Activated naive CD4-positive, alpha-beta T cell treated with anti-CD3 and anti-CD28 coated beads, Interleukin-2, amount 50 U/mL, for 72 hours (primary cell): ENCODE measurements at regions not wholly inside any gene's neighbourhood (a gene's known extent, or its start where the extent isn't known, plus 50 kb on each side); places are given as distances from the start of the nearest gene placed in this dataset.
"Not testable (repeated sequence)": the region's sequence is repeated elsewhere in the genome, so short reads cannot be mapped to it uniquely, and the experiment has no call there.

Experiments used
- ATAC-seq, 2 donors: fragments of 150-1000 bp; cut with Tn5 transposase; 2 replicates each; pipeline ENCODE4 v1.10.0; 2021; ENCODE audit warnings: mild to moderate bottlenecking in 2 of 2, moderate library complexity in 2 of 2
- DNase-seq, 2 donors: peaks; one replicate each; pipeline ENCODE4 v3.0.0; 2021 to 2022; ENCODE audit warnings: low spot score in 2 of 2
- H3K27ac Mint-ChIP-seq, 2 donors: one replicate each; pipeline ENCODE4 v1.8.0; 2022; ENCODE audit warnings: mild to moderate bottlenecking in 2 of 2, mixed read lengths in 2 of 2
- H3K36me3 Mint-ChIP-seq, 2 donors: one replicate each; pipeline ENCODE4 v1.8.0; 2022; ENCODE audit warnings: mixed read lengths in 2 of 2
- H3K9me3 Mint-ChIP-seq, 2 donors: one replicate each; pipeline ENCODE4 v1.8.0; 2022; ENCODE audit warnings: mixed read lengths in 2 of 2

- H3K36me3 Mint-ChIP-seq, H3K27ac Mint-ChIP-seq, ATAC-seq, DNase-seq: not testable (repeated sequence)
- peaks cover 26 to 27% of the 10 kb centered on the region in 2 donors for H3K9me3 Mint-ChIP-seq
Observed at GRCh38 chr7:68714135-68714534, 884.1 kb upstream of the AUTS2 start.

GRCh38 chr7:68715907-68716306, 882.4 kb upstream of the AUTS2 start:
- peaks cover 18% of the 10 kb centered on the region in 2 donors for H3K9me3 Mint-ChIP-seq
- peaks cover 0 to 5% of the 10 kb centered on the region in 2 donors for H3K36me3 Mint-ChIP-seq
- no peak for DNase-seq
- ATAC-seq = no peak
- H3K27ac Mint-ChIP-seq = no peak overlapping the region

- Mint-ChIP-seq H3K9me3 (peaks cover 13 to 14% of the 10 kb centered on the region in 2 donors), H3K36me3 (peaks cover 0 to 5% of the 10 kb centered on the region in 2 donors), H3K27ac (no peak overlapping the region)
- DNase-seq = no peak
- no peak for ATAC-seq
Observed at GRCh38 chr7:68717176-68717575, 881.1 kb upstream of the AUTS2 start.

- ATAC-seq = no peak
Observed at GRCh38 chr7:68718097-68718551, 880.2 kb upstream of the AUTS2 start.

GRCh38 chr7:68720697-68721096, 877.6 kb upstream of the AUTS2 start:
- H3K36me3 Mint-ChIP-seq = peaks cover 0 to 10% of the 10 kb centered on the region in 2 donors
- no peak for DNase-seq
- ATAC-seq = no peak
- H3K27ac Mint-ChIP-seq = no peak overlapping the region
- peaks cover 11 to 19% of the 10 kb centered on the region in 2 donors for H3K9me3 Mint-ChIP-seq

More at GRCh38 chr7:68718097-68718551, 880.2 kb upstream of the AUTS2 start:
- no peak for DNase-seq
- no peak overlapping the region for H3K27ac Mint-ChIP-seq
- H3K9me3 Mint-ChIP-seq = peaks cover 12 to 17% of the 10 kb centered on the region in 2 donors
- H3K36me3 Mint-ChIP-seq = peaks cover 0 to 5% of the 10 kb centered on the region in 2 donors

GRCh38 chr7:68722044-68722443, 876.2 kb upstream of the AUTS2 start:
- ATAC-seq = no peak
- H3K27ac Mint-ChIP-seq = no peak overlapping the region
- H3K9me3 Mint-ChIP-seq = peaks cover 14 to 22% of the 10 kb centered on the region in 2 donors
- DNase-seq = no peak
- H3K36me3 Mint-ChIP-seq = peaks cover 0 to 22% of the 10 kb centered on the region in 2 donors

GRCh38 chr7:68724965-68725364, 873.3 kb upstream of the AUTS2 start:
- H3K27ac Mint-ChIP-seq = no peak overlapping the region
- no peak for DNase-seq
- peaks cover 0 to 28% of the 10 kb centered on the region in 2 donors for H3K36me3 Mint-ChIP-seq
- ATAC-seq = no peak
- peaks cover 17 to 30% of the 10 kb centered on the region in 2 donors for H3K9me3 Mint-ChIP-seq

- ATAC-seq = no peak
- H3K36me3 Mint-ChIP-seq = peaks cover 0 to 28% of the 10 kb centered on the region in 2 donors
- H3K27ac Mint-ChIP-seq = no peak overlapping the region
- DNase-seq = no peak
- H3K9me3 Mint-ChIP-seq = peaks cover 18 to 30% of the 10 kb centered on the region in 2 donors
Observed at GRCh38 chr7:68725843-68726785, 872.2 kb upstream of the AUTS2 start.

GRCh38 chr7:68728720-68729119, 869.6 kb upstream of the AUTS2 start:
- H3K9me3 Mint-ChIP-seq = peaks cover 9 to 28% of the 10 kb centered on the region in 2 donors
- ATAC-seq, DNase-seq, H3K27ac Mint-ChIP-seq: not testable (repeated sequence)
- peaks cover 0 to 22% of the 10 kb centered on the region in 2 donors for H3K36me3 Mint-ChIP-seq

- Mint-ChIP-seq H3K9me3 (peaks cover 9 to 28% of the 10 kb centered on the region in 2 donors), H3K27ac (no peak overlapping the region)
- no peak for ATAC-seq
Observed at GRCh38 chr7:68729371-68729770, 868.9 kb upstream of the AUTS2 start.

GRCh38 chr7:68730194-68730593, 868.1 kb upstream of the AUTS2 start:
- DNase-seq (no peak), ATAC-seq (no peak)
- peaks cover 4 to 25% of the 10 kb centered on the region in 2 donors for H3K9me3 Mint-ChIP-seq
- H3K36me3 Mint-ChIP-seq = peaks cover 0 to 17% of the 10 kb centered on the region in 2 donors
- H3K27ac Mint-ChIP-seq = no peak overlapping the region

More at GRCh38 chr7:68729371-68729770, 868.9 kb upstream of the AUTS2 start:
- peaks cover 0 to 22% of the 10 kb centered on the region in 2 donors for H3K36me3 Mint-ChIP-seq
- no peak for DNase-seq

- peaks cover 0 to 17% of the 10 kb centered on the region in 2 donors for H3K36me3 Mint-ChIP-seq
- H3K9me3 Mint-ChIP-seq = peaks cover 4 to 24% of the 10 kb centered on the region in 2 donors
- ATAC-seq = no peak
- H3K27ac Mint-ChIP-seq = no peak overlapping the region
- no peak for DNase-seq
Observed at GRCh38 chr7:68730964-68731363, 867.3 kb upstream of the AUTS2 start.

GRCh38 chr7:68733219-68734153, 864.8 kb upstream of the AUTS2 start:
- H3K9me3 Mint-ChIP-seq = peaks cover 10 to 23% of the 10 kb centered on the region in 2 donors
- ATAC-seq (no peak), DNase-seq (no peak)
- no peak overlapping the region for H3K27ac Mint-ChIP-seq
- H3K36me3 Mint-ChIP-seq = peaks cover 0 to 17% of the 10 kb centered on the region in 2 donors

GRCh38 chr7:68734431-68734830, 863.8 kb upstream of the AUTS2 start:
- ATAC-seq (no peak), DNase-seq (no peak)
- no peak overlapping the region for H3K27ac Mint-ChIP-seq
- H3K9me3 Mint-ChIP-seq = peaks cover 11 to 24% of the 10 kb centered on the region in 2 donors
- peaks cover 0 to 22% of the 10 kb centered on the region in 2 donors for H3K36me3 Mint-ChIP-seq

- Mint-ChIP-seq H3K36me3 (peaks cover 0 to 22% of the 10 kb centered on the region in 2 donors), H3K9me3 (peaks cover 11 to 22% of the 10 kb centered on the region in 2 donors), H3K27ac (no peak overlapping the region)
- no peak for ATAC-seq
- no peak for DNase-seq
Observed at GRCh38 chr7:68739306-68739705, 859.0 kb upstream of the AUTS2 start.

GRCh38 chr7:68744036-68744435, 854.2 kb upstream of the AUTS2 start:
- no peak for DNase-seq

More at GRCh38 chr7:68744036-68744435, 854.2 kb upstream of the AUTS2 start:
- H3K27ac Mint-ChIP-seq = no peak overlapping the region
- peaks cover 10% of the 10 kb centered on the region in 2 donors for H3K9me3 Mint-ChIP-seq
- ATAC-seq = no peak
- peaks cover 0 to 5% of the 10 kb centered on the region in 2 donors for H3K36me3 Mint-ChIP-seq
